Natural killer cell (primary cell): ENCODE measurements at regions not wholly inside any gene's neighbourhood (a gene's known extent, or its start where the extent isn't known, plus 50 kb on each side); places are given as distances from the start of the nearest gene placed in this dataset.

Source experiments
- ATAC-seq, 3 donors: fragments of 150-1000 bp in 2 of 3; fragments of 200-7000 bp in 1 of 3; cut with Tn5 transposase; 1 replicate in 1 of 3; 2 replicates in 2 of 3; pipeline ENCODE4 v1.10.0; 2021; ENCODE audit warnings: mild to moderate bottlenecking in 2 of 3, moderate library complexity in 2 of 3
- DNase-seq, 2 donors: peaks; one replicate each; pipeline versions ENCODE4 v3.0.0 to v3.0.0-alpha.2; 2013 to 2021; ENCODE audit warnings: mixed read lengths in 1 of 2
- H3K27ac ChIP-seq: one replicate; pipeline ENCODE4 v1.5.1; 2013; ENCODE audit warnings: mild to moderate bottlenecking, low read length
- H3K27me3 ChIP-seq: one replicate; pipeline ENCODE4 v1.6.1; 2013; ENCODE audit warnings: low read length; ENCODE audit not compliant: control insufficient read depth, insufficient read depth
- H3K36me3 ChIP-seq: one replicate; pipeline ENCODE4 v1.6.1; 2013; ENCODE audit warnings: low read length; ENCODE audit not compliant: control insufficient read depth, insufficient read depth
- H3K4me1 ChIP-seq: one replicate; pipeline ENCODE4 v1.6.1; 2013; ENCODE audit warnings: low read length; ENCODE audit not compliant: control insufficient read depth, insufficient read depth
- H3K4me3 ChIP-seq: one replicate; pipeline ENCODE4 v1.5.1; 2013; ENCODE audit warnings: low read length
- H3K9me3 ChIP-seq: one replicate; pipeline ENCODE4 v1.6.1; 2013; ENCODE audit warnings: low read length; ENCODE audit not compliant: control insufficient read depth, insufficient read depth
- H3K27ac Mint-ChIP-seq, 2 donors: one replicate each; pipeline ENCODE4 v1.8.0; 2022; ENCODE audit warnings: mild to moderate bottlenecking in 2 of 2, mixed read lengths in 2 of 2, moderate library complexity in 1 of 2
- H3K27me3 Mint-ChIP-seq, 2 donors: one replicate each; pipeline ENCODE4 v1.8.0; 2022; ENCODE audit warnings: low read depth in 2 of 2, mixed read lengths in 2 of 2
- H3K36me3 Mint-ChIP-seq: one replicate; pipeline ENCODE4 v1.8.0; 2022; ENCODE audit warnings: mixed read lengths
- H3K4me1 Mint-ChIP-seq, 2 donors: one replicate each; pipeline ENCODE4 v1.8.0; 2022; ENCODE audit warnings: mixed read lengths in 2 of 2
- H3K4me3 Mint-ChIP-seq: one replicate; pipeline ENCODE4 v1.8.0; 2022; ENCODE audit warnings: mild to moderate bottlenecking, moderate library complexity, mixed read lengths
- H3K9me3 Mint-ChIP-seq, 2 donors: one replicate each; pipeline ENCODE4 v1.8.0; 2022; ENCODE audit warnings: mixed read lengths in 2 of 2
- CTCF ChIP-seq: fragments of 200-600 bp; IDR thresholded peaks from one replicate; pipeline ENCODE4 v1.8.0; 2022; ENCODE audit warnings: antibody characterized with exemption
- WGBS: methylation state at CpG from one replicate; pipeline ENCODE4 v1.1.7; 2013; ENCODE audit warnings: missing lambda C conversion rate; ENCODE audit not compliant: insufficient coverage; 5-methylcytosine and 5-hydroxymethylcytosine counted together
- intact Hi-C: fragments of 100-400 bp; cut with micrococcal nuclease; formaldehyde crosslinking; loops from one replicate; pipeline ENCODE4 v1.14.2; 2022

GRCh38 chr9:2448193-2448738 is 173.3 kb upstream of the VLDLR start:
- intact Hi-C loops = no loop called here
- no peak for TF ChIP-seq CTCF
- H3K4me1 ChIP-seq = no peaks in the 10 kb centered on the region
- no peak for DNase-seq
- H3K36me3 ChIP-seq = no peaks in the 10 kb centered on the region
- Mint-ChIP-seq H3K9me3 (peaks cover 4 to 5% of the 10 kb centered on the region in 2 donors), H3K4me1 (no peaks in the 10 kb centered on the region), H3K27me3 (no peaks in the 10 kb centered on the region), H3K36me3 (no peaks in the 10 kb centered on the region), H3K27ac (no peak overlapping the region), H3K4me3 (no peak overlapping the region)
- H3K4me3 ChIP-seq = no peak overlapping the region
- H3K27me3 ChIP-seq = no peaks in the 10 kb centered on the region
- no peaks in the 10 kb centered on the region for H3K9me3 ChIP-seq
- ATAC-seq = no peak
- 50% methylated on average over 2 of the region's 2 CpGs for WGBS
- H3K27ac ChIP-seq = no peak overlapping the region

- H3K36me3 ChIP-seq = no peaks in the 10 kb centered on the region
- no peaks in the 10 kb centered on the region for H3K4me1 ChIP-seq
- Mint-ChIP-seq H3K36me3 (no peaks in the 10 kb centered on the region), H3K4me3 (no peak overlapping the region), H3K4me1 (no peaks in the 10 kb centered on the region), H3K27me3 (peaks cover 0 to 9% of the 10 kb centered on the region in 2 donors), H3K9me3 (no peaks in the 10 kb centered on the region), H3K27ac (no peak overlapping the region)
- H3K9me3 ChIP-seq = no peaks in the 10 kb centered on the region
- ATAC-seq (no peak), DNase-seq (no peak)
- no peak for TF ChIP-seq CTCF
- no peak overlapping the region for H3K4me3 ChIP-seq
- no peaks in the 10 kb centered on the region for H3K27me3 ChIP-seq
- H3K27ac ChIP-seq = no peak overlapping the region
- intact Hi-C loops = no loop called here
- 100% methylated on average over 1 of the region's 1 CpG for WGBS
These were observed 168.5 kb upstream of the VLDLR start for GRCh38 chr9:2453106-2453505.

- no peaks in the 10 kb centered on the region for H3K4me1 ChIP-seq
- H3K27me3 ChIP-seq = no peaks in the 10 kb centered on the region
- H3K4me1 Mint-ChIP-seq = no peaks in the 10 kb centered on the region
- WGBS = 93% methylated on average over 3 of the region's 6 CpGs
- no peaks in the 10 kb centered on the region for H3K36me3 Mint-ChIP-seq
- no peak overlapping the region for H3K4me3 Mint-ChIP-seq
- H3K27ac Mint-ChIP-seq = no peak overlapping the region
- H3K9me3 Mint-ChIP-seq = no peaks in the 10 kb centered on the region
- H3K27ac ChIP-seq = no peak overlapping the region
- intact Hi-C loops = no loop called here
- TF ChIP-seq CTCF = no peak
- ATAC-seq = no peak
- H3K27me3 Mint-ChIP-seq = peaks cover 0 to 9% of the 10 kb centered on the region in 2 donors
- no peak overlapping the region for H3K4me3 ChIP-seq
- DNase-seq = no peak
- H3K36me3 ChIP-seq = no peaks in the 10 kb centered on the region
- no peaks in the 10 kb centered on the region for H3K9me3 ChIP-seq
These were observed 167.9 kb upstream of the VLDLR start for GRCh38 chr9:2453701-2454100.

GRCh38 chr9:2459756-2460155 is 161.8 kb upstream of the VLDLR start:
- DNase-seq = no peak
- Histone ChIP-seq H3K36me3 (no peaks in the 10 kb centered on the region), H3K9me3 (no peaks in the 10 kb centered on the region), H3K27ac (no peak overlapping the region), H3K4me1 (no peaks in the 10 kb centered on the region), H3K4me3 (no peak overlapping the region), H3K27me3 (no peaks in the 10 kb centered on the region)
- Mint-ChIP-seq H3K27ac (no peak overlapping the region), H3K4me3 (no peak overlapping the region), H3K36me3 (no peaks in the 10 kb centered on the region), H3K4me1 (no peaks in the 10 kb centered on the region), H3K9me3 (peaks cover 2 to 3% of the 10 kb centered on the region in 2 donors), H3K27me3 (peaks cover 11 to 21% of the 10 kb centered on the region in 2 donors)
- intact Hi-C loops = no loop called here
- TF ChIP-seq CTCF = no peak
- ATAC-seq = no peak
- WGBS = 81% methylated on average over 2 of the region's 3 CpGs
